Liver (tissue), 3 donors: ENCODE measurements at regions not wholly inside any gene's neighbourhood (a gene's known extent, or its start where the extent isn't known, plus 50 kb on each side); places are given as distances from the start of the nearest gene placed in this dataset.

ENCODE experiments used
- CTCF ChIP-seq: fragments of 150-350 bp; IDR thresholded peaks from 2 replicates; pipeline ENCODE4 v1.5.1; 2017; ENCODE audit warnings: improper control_type of control experiment, low read depth, low read length; ENCODE audit not compliant: missing input control
- EGR1 ChIP-seq, 2 donors: IDR thresholded peaks; 2 replicates each; pipeline ENCODE4 v1.6.1; 2016 to 2018; ENCODE audit warnings: antibody characterized with exemption in 2 of 2, low read depth in 2 of 2
- GABPA ChIP-seq, 2 donors: IDR thresholded peaks in 1 of 2; conservative IDR thresholded peaks in 1 of 2; 2 replicates each; pipeline ENCODE4 v1.6.1; 2016; ENCODE audit warnings: antibody characterized with exemption in 2 of 2, mild to moderate bottlenecking in 1 of 2, moderate library complexity in 1 of 2
- JUND ChIP-seq, 2 donors: IDR thresholded peaks; 2 replicates each; pipeline ENCODE4 v1.6.1; 2016; ENCODE audit warnings: antibody characterized with exemption in 2 of 2
- MAX ChIP-seq: IDR thresholded peaks from 2 replicates; pipeline ENCODE4 v1.6.1; 2016; ENCODE audit warnings: antibody characterized with exemption
- RAD21 ChIP-seq, 2 donors: IDR thresholded peaks; 2 replicates each; pipeline ENCODE4 v1.6.1; 2016; ENCODE audit warnings: antibody characterized with exemption in 2 of 2, mild to moderate bottlenecking in 2 of 2
- REST ChIP-seq: IDR thresholded peaks from 2 replicates; pipeline ENCODE4 v1.6.1; 2016; ENCODE audit warnings: antibody characterized with exemption, mild to moderate bottlenecking
- RXRA ChIP-seq, 2 donors: IDR thresholded peaks; 2 replicates each; pipeline ENCODE4 v1.6.1; 2017 to 2018; ENCODE audit warnings: antibody characterized with exemption in 2 of 2, mild to moderate bottlenecking in 1 of 2
- TAF1 ChIP-seq: conservative IDR thresholded peaks from 2 replicates; pipeline ENCODE4 v1.6.1; 2016; ENCODE audit warnings: antibody characterized with exemption, mild to moderate bottlenecking
- YY1 ChIP-seq: IDR thresholded peaks from 2 replicates; pipeline ENCODE4 v1.6.1; 2016; ENCODE audit warnings: antibody characterized with exemption, mild to moderate bottlenecking
- ZBTB33 ChIP-seq: IDR thresholded peaks from 2 replicates; pipeline ENCODE4 v1.6.1; 2016; ENCODE audit warnings: antibody characterized with exemption
- donor health status: healthy.
- donor health status: healthy.

- TF ChIP-seq TAF1 (no peak), CTCF (no peak), YY1 (no peak), REST (no peak), JUND (IDR thresholded peaks at IDR 0.05) (no peak), RAD21 (IDR thresholded peaks at IDR 0.05) (no peak), ZBTB33 (no peak), GABPA (IDR thresholded peaks at IDR 0.05 in 1 of 2, conservative IDR thresholded peaks at IDR 0.05 in 1 of 2) (no peak), RXRA (IDR thresholded peaks at IDR 0.05) (no peak), EGR1 (IDR thresholded peaks at IDR 0.05; ENCODE audit: low read depth in 2 of 2) (no peak), MAX (no peak)
These were observed 783.3 kb upstream of the ARRDC4 start for GRCh38 chr15:97177151-97177577.
